IPS DF 6.9 (cell line): ENCODE measurements at regions not wholly inside any gene's neighbourhood (a gene's known extent, or its start where the extent isn't known, plus 50 kb on each side); places are given as distances from the start of the nearest gene placed in this dataset.
"Not testable (repeated sequence)": the region's sequence is repeated elsewhere in the genome, so short reads cannot be mapped to it uniquely, and the experiment has no call there.

Source experiments
- DNase-seq: peaks from one replicate; pipeline ENCODE4 v3.0.0-alpha.2; 2013; ENCODE audit warnings: low read depth, low spot score
- H3K27ac ChIP-seq: one replicate; pipeline ENCODE4 v1.5.1; 2013; ENCODE audit warnings: low read length, control low read depth
- H3K27me3 ChIP-seq: 2 replicates; pipeline ENCODE4 v1.6.1; 2013; ENCODE audit warnings: mild to moderate bottlenecking, low read length; ENCODE audit not compliant: control insufficient read depth, insufficient read depth
- H3K36me3 ChIP-seq: 2 replicates; pipeline ENCODE4 v1.6.1; 2013; ENCODE audit warnings: low read length; ENCODE audit not compliant: control insufficient read depth, insufficient read depth
- H3K4me1 ChIP-seq: 2 replicates; pipeline ENCODE4 v1.6.1; 2013; ENCODE audit warnings: low read length; ENCODE audit not compliant: control insufficient read depth, insufficient read depth
- H3K4me3 ChIP-seq: 2 replicates; pipeline ENCODE4 v1.5.1; 2013; ENCODE audit warnings: mild to moderate bottlenecking, low read length
- H3K9me3 ChIP-seq: 2 replicates; pipeline ENCODE4 v1.6.1; 2013; ENCODE audit warnings: low read length, inconsistent platforms; ENCODE audit not compliant: control insufficient read depth, insufficient read depth
- WGBS: extraction: QIAGEN DNeasy Blood & Tissue Kit; methylation state at CpG from one replicate; pipeline ENCODE4 v1.1.7; 2013; ENCODE audit warnings: mixed read lengths, missing lambda C conversion rate; ENCODE audit not compliant: insufficient read length, insufficient coverage; 5-methylcytosine and 5-hydroxymethylcytosine counted together

DNA sequence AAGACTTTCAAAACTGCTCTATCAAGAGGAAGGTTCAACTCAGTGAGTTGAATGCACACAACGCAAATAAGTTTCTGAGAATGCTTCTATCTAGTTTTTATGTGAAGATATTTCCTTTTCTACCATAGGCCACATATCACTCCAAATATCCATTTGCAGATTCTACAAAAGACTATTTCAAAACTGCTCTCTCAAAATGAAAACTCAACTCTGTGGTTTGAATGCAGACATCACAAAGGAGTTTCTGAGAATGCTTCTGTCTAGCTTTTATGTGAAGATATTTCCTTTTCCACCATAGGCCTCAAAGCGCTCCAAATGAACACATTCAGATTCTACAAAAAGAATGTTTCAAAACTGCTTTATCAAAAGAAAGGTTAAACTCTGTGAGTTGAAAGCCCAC lies 1093.1 kb upstream of the DEFB115 start:
- not testable (repeated sequence) for DNase-seq, H3K4me1 ChIP-seq, H3K9me3 ChIP-seq, H3K27me3 ChIP-seq, H3K4me3 ChIP-seq, H3K36me3 ChIP-seq, H3K27ac ChIP-seq
- WGBS = no CpG with 5 or more reads among the region's 2 CpGs

DNA sequence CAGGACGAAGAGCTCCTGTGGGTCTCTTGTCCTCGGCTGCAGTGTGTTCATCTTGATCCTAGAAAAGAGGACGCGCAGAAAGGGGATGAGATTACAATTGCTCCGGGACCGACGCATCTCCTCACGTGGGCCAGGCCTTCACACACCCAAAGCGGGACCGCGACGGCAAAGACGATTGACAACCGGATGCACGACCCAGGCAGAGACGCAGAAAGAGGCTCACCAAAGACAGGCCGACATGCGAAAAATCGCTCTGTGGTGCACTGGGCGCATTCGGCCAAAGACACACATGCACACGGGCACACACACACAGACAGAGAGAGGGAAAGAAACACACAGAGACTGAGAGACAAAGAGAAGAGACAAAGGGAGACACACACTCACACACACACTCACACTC lies 1089.9 kb upstream of the DEFB115 start:
- Histone ChIP-seq H3K4me1 (no peaks in the 10 kb centered on the region), H3K4me3 (no peak overlapping the region), H3K27me3 (no peaks in the 10 kb centered on the region), H3K9me3 (no peaks in the 10 kb centered on the region), H3K36me3 (no peaks in the 10 kb centered on the region), H3K27ac (no peak overlapping the region)
- no peak for DNase-seq
- WGBS = no CpG with 5 or more reads among the region's 22 CpGs

DNA sequence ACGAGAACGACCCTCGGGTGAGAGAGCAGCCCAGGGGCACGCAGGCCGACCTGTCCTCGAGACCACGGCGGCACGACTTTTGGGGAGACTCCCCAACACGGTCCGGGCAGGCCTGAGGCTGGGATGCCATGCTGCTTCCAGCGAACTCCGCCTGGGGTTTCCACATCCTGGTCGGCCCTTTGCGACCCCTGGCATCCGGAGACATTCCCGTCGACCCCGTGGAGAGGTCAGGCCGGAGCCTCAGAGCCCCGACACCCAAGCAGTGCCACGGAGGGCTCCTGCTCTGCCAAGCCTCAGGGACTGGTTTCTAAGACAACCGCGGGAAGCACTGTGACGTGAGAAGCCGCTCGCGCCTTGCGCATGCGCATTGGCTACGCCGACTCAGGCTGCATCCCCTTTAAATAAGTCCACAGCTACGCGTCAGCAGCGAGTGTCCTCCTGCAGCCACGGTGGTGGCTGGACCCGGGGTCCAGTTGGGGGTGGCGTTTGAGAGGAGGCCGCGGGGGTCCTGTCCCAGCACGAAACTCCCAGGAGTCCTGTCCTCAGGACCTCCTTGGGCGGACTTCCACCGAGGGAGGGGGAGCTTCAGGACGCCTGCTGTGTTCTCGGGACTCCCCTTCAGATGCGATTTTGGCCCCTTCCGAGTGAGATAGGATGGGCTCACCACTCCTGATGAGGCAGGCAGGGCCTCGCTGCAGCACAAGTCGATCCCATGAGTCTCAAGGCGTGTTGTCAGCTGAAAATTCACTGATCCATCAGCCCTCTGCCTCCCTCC lies 1089.3 kb upstream of the DEFB115 start:
- Histone ChIP-seq H3K4me1 (no peaks in the 10 kb centered on the region), H3K27ac (no peak overlapping the region), H3K9me3 (no peaks in the 10 kb centered on the region), H3K4me3 (no peak overlapping the region), H3K27me3 (no peaks in the 10 kb centered on the region), H3K36me3 (no peaks in the 10 kb centered on the region)
- DNase-seq = no peak
- no CpG with 5 or more reads among the region's 50 CpGs for WGBS

DNA sequence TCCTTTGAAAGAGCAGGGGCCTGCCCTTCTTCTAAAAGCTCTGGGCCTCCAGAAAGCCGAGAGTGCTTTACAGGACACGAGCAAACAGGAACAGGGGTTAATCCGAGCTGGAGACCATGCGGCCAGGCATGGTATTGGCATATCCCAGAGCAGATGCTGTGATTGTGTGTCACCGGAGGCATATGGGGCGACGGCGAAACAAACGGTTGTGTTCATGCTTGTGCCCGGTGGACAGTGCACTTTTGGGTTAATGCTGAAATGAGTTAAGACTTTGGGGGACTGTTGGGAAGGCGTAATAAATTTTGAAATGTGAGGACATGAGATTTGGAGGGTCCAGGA lies 1088.7 kb upstream of the DEFB115 start:
- Histone ChIP-seq H3K27me3 (no peaks in the 10 kb centered on the region), H3K4me1 (no peaks in the 10 kb centered on the region), H3K27ac (no peak overlapping the region), H3K4me3 (no peak overlapping the region), H3K9me3 (no peaks in the 10 kb centered on the region), H3K36me3 (no peaks in the 10 kb centered on the region)
- no peak for DNase-seq
- no CpG with 5 or more reads among the region's 11 CpGs for WGBS

DNA sequence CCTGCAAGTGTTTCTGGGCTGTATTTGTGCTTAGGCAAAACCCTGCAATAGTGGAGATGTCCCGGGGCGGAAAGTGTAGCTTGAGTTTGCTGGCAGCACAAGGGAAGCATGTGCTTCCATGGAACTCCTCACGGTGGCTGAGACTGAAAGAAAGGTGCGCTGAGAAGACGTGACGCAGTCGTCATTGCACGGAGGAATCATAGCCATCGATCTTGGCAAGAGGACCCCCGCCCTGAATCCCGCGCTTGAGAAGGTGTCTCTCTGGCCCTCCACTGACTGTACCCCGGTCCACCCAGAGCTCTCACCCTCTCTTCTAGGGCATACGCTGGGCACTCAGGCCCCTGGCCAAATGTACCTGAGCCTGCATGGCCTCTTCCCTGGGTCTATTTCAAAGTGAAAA lies 1081.8 kb upstream of the DEFB115 start:
- no peak overlapping the region for H3K4me3 ChIP-seq
- no peaks in the 10 kb centered on the region for H3K36me3 ChIP-seq
- no peaks in the 10 kb centered on the region for H3K4me1 ChIP-seq
- no peaks in the 10 kb centered on the region for H3K9me3 ChIP-seq
- WGBS = no CpG with 5 or more reads among the region's 14 CpGs
- DNase-seq = no peak
- no peaks in the 10 kb centered on the region for H3K27me3 ChIP-seq
- no peak overlapping the region for H3K27ac ChIP-seq

DNA sequence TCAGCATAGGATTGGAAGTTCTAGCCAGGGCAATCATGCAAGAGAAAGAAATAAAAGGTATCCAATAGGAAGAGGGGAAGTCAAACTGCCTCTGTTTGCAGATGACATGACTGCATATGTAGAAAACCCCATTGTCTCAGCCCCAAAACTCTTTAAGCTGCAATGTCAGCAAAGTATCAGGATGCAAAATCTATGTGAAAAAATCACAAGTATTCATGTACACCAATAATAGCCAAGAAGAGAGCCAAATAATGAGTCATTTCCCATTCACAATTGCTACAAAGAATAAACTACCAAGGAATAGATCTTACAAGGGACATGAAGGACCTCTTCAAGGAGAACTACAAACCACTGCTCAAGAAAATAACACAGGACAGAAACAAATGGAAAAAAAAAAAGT lies 1074.3 kb upstream of the DEFB115 start:
- not testable (repeated sequence) for H3K36me3 ChIP-seq, H3K4me3 ChIP-seq, H3K27me3 ChIP-seq, H3K4me1 ChIP-seq, H3K27ac ChIP-seq, H3K9me3 ChIP-seq, DNase-seq

DNA sequence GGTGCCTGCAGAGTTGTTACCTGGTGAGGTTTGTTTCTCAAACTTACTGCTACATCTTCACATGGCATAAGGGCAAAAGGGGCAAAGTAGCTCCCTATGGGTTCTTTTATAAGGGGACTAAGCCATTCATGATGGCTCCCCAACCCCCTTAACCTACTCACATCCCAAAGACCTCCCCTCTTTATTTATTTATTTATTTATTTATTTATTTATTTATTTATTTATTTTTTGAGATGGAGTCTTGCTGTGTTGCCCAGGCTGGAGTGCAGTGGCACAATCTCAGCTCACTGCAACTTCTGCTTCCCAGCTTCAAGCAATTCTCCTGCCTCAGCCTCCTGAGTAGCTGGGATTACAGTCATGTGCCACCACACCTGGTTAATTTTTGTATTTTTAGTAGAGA lies 1065.7 kb upstream of the DEFB115 start:
- not testable (repeated sequence) for DNase-seq, H3K4me3 ChIP-seq, H3K27ac ChIP-seq, H3K27me3 ChIP-seq, H3K4me1 ChIP-seq, H3K9me3 ChIP-seq, H3K36me3 ChIP-seq

DNA sequence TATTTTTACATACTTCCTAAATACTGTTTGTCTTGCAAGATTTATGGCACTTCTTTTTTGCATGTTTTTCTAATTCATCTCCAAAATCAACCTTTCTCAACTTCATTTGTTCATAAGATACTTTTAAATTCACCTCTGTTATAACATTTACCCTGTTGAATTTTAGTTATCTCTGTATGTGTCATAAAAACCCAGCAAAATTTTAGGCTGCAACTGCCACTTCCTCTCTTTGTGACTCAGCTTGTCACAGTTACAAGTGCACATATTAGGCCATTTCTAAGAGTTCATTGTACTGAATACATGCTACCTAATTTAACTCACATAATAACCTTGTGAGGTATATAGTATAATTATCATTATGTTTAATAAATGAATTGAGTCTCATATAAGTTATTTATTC lies 1023.0 kb upstream of the DEFB115 start:
- DNase-seq, H3K27ac ChIP-seq: not testable (repeated sequence)

DNA sequence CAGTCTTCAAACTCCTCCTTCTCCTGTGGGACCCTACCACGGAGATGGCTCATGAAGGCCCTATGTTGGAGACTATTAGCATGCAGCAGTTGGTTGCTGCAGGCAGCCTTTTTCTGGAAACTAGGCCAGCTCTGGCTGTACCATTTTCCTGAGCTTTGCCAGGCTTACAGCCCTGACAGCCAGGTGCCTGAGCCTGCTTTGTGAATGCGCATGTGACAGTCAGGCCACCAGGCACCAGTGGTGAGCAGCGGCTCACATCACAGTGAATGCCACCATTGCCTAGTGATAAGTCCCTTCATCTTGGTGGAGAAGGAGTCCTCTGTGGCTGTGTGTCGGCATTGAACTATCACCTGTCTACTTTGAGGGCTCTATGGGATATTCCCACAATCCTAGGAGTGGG lies 982.4 kb upstream of the DEFB115 start:
- H3K27ac ChIP-seq, H3K27me3 ChIP-seq, H3K36me3 ChIP-seq, H3K4me3 ChIP-seq, H3K4me1 ChIP-seq, DNase-seq, H3K9me3 ChIP-seq: not testable (repeated sequence)
- WGBS = no CpG with 5 or more reads among the region's 4 CpGs

More for the DNA sequence above, 1023.0 kb upstream of the DEFB115 start:
- H3K4me1 ChIP-seq, H3K4me3 ChIP-seq, H3K36me3 ChIP-seq, H3K27me3 ChIP-seq, H3K9me3 ChIP-seq: not testable (repeated sequence)

DNA sequence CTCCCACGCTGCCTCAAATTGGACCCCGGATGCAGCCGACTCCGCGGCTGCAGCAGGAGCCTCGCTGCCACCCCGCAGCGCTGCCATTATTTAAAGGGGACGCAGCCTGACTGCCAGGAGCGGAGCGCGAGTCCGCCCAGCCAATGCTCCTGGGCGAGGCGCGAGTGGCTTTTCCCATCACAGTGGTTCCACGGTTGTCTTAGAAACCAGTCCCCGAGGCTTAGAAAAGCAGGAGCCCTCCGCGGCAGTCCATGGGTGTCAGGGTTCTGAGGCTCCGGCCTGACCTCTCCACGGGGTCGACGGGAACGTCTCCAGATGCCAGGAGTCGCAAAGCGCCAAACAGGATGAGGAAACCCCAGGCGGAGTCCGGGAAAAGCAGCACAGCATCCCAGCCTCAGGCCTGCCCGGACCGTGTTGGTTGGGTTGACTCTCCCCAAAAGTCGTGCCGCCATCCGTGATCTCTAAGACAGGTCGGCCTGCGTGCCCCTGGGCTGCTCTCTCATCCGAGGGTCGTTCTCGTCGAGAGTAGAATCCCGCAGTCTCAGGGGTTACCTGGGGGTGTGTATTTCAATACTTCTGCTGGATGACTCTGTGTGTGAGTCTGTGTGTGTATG lies 975.8 kb upstream of the DEFB115 start:
- Histone ChIP-seq H3K27ac (no peak overlapping the region), H3K27me3 (no peaks in the 10 kb centered on the region), H3K9me3 (no peaks in the 10 kb centered on the region), H3K4me1 (no peaks in the 10 kb centered on the region), H3K4me3 (no peak overlapping the region), H3K36me3 (no peaks in the 10 kb centered on the region; the same call in 1 of the 2 replicates)
- WGBS = no CpG with 5 or more reads among the region's 41 CpGs
- DNase-seq = no peak

DNA sequence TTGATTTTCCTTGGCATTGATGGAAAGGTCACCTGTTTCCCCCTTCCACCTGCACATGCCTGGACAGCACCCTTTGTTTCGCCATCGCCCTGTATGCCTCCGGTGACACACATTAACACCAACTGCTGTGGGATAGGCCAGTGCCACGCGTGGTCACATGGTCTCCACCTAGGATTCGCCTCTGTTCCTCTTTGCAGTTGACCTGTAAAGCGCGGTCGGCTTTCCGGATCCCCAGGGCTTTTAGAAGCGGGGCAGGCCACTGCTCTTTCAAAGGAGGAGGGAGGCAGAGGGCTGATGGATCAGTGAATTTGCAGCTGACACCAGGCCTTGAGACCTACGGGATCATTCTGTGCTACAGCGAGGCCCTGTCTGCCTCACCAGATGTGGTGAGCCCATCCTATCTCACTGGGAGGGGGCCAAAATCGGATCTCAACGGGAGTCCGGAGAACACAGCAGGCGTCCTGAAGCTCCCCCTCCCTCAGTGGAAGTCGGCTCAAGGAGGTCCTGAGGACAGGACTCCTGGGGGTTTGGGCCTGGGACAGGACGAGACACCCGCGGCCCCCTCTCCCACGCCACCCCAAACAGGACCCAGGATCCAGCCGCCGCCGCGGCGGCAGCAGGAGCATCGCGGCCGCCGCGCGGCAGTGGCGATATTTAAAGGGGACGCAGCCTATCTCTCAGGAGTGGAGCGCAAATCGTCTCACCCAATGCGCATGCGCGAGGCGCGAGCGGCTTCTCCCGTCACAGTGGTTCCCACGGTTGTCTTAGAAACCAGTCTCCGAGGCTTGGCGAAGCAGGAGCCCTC lies 973.8 kb upstream of the DEFB115 start:
- H3K27ac ChIP-seq, H3K36me3 ChIP-seq, DNase-seq, H3K9me3 ChIP-seq, H3K4me1 ChIP-seq, H3K4me3 ChIP-seq, H3K27me3 ChIP-seq: not testable (repeated sequence)
- no CpG with 5 or more reads among the region's 47 CpGs for WGBS
